Adrenal gland (tissue), 5 donors: ENCODE measurements at regions not wholly inside any gene's neighbourhood (a gene's known extent, or its start where the extent isn't known, plus 50 kb on each side); places are given as distances from the start of the nearest gene placed in this dataset.

Experiments used
- POLR2A ChIP-seq, 2 donors: fragments of 450-650 bp; IDR thresholded peaks; one replicate each; pipeline ENCODE4 v1.6.1; 2017; ENCODE audit warnings: antibody characterized with exemption in 2 of 2, mild to moderate bottlenecking in 2 of 2, moderate library complexity in 1 of 2
- TF ChIP-seq, protein P1 (sequence below), 6 experiments: fragments of 450-650 bp in 4 of 6; fragments of 200-600 bp in 2 of 6; sonication (generic) in 1 of 6; IDR thresholded peaks; 1 replicate in 5 of 6; 2 replicates in 1 of 6; pipeline versions ENCODE4 v1.5.1 to v1.8.0; 2016 to 2021; ENCODE audit warnings: antibody characterized with exemption in 6 of 6, mild to moderate bottlenecking in 2 of 6, moderate library complexity in 1 of 6
- donor health status: DM: no; HTN: no; CAD: no.

DNA sequence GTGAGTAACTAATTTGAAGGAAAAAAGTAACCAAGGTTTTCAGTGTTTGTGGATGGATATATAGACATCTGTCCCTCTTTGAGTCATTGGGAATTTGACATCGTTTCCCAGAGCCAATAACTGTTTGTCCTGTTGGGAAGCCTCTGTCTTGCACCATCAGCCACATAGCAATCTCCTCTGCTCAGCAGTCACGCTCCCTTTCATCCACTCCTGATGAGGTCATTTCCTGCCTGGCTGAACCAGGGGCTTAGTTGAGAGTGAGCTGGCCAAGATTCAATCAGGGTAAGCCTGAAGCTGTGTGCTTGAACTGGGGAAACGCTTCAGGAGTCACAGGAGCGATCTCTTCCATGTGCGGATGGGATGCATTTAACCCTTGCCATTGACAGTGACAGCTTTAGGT is 121.5 kb upstream of the FOXQ1 start:
- TF ChIP-seq, protein P1, sequence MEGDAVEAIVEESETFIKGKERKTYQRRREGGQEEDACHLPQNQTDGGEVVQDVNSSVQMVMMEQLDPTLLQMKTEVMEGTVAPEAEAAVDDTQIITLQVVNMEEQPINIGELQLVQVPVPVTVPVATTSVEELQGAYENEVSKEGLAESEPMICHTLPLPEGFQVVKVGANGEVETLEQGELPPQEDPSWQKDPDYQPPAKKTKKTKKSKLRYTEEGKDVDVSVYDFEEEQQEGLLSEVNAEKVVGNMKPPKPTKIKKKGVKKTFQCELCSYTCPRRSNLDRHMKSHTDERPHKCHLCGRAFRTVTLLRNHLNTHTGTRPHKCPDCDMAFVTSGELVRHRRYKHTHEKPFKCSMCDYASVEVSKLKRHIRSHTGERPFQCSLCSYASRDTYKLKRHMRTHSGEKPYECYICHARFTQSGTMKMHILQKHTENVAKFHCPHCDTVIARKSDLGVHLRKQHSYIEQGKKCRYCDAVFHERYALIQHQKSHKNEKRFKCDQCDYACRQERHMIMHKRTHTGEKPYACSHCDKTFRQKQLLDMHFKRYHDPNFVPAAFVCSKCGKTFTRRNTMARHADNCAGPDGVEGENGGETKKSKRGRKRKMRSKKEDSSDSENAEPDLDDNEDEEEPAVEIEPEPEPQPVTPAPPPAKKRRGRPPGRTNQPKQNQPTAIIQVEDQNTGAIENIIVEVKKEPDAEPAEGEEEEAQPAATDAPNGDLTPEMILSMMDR (IDR thresholded peaks at IDR 0.05), result no peak
- TF ChIP-seq POLR2A (IDR thresholded peaks at IDR 0.05), result no peak
